Naive thymus-derived CD4-positive, alpha-beta T cell (primary cell): ENCODE measurements at regions not wholly inside any gene's neighbourhood (a gene's known extent, or its start where the extent isn't known, plus 50 kb on each side); places are given as distances from the start of the nearest gene placed in this dataset.
"Not testable (repeated sequence)": the region's sequence is repeated elsewhere in the genome, so short reads cannot be mapped to it uniquely, and the experiment has no call there.

Experiments
- ATAC-seq: fragments of 150-1000 bp; cut with Tn5 transposase; 2 replicates; pipeline ENCODE4 v1.10.0; 2021; ENCODE audit warnings: mild to moderate bottlenecking, moderate library complexity
- CTCF ChIA-PET: fragments of 350-600 bp; sonication (Branson Sonifier 250); formaldehyde crosslinking; loops from one replicate; lab custom pipeline; 2021; ENCODE audit warnings: antibody characterized with exemption; lab: Charles Lee
- POLR2A ChIA-PET: fragments of 350-600 bp; sonication (Branson Sonifier 250); formaldehyde crosslinking; loops from one replicate; lab custom pipeline; 2021; ENCODE audit warnings: antibody characterized with exemption, inconsistent platforms; lab: Charles Lee
- DNase-seq, 9 donors: peaks; one replicate each; pipeline versions ENCODE4 v3.0.0 to v3.0.0-alpha.2; 2020 to 2022; ENCODE audit warnings: mixed read lengths in 1 of 9
- H3K27ac ChIP-seq: one replicate; pipeline ENCODE4 v1.7.0; 2013; ENCODE audit warnings: mild to moderate bottlenecking, low read depth, low read length, moderate library complexity
- H3K27me3 ChIP-seq, 2 donors: one replicate each; pipeline ENCODE4 v1.7.0; 2013; ENCODE audit warnings: low read length in 2 of 2, mild to moderate bottlenecking in 2 of 2, moderate library complexity in 2 of 2; ENCODE audit not compliant: control insufficient read depth in 2 of 2, insufficient read depth in 2 of 2
- H3K36me3 ChIP-seq, 3 experiments: 1 replicate in 2 of 3; 2 replicates in 1 of 3; pipeline ENCODE4 v1.7.0; 2013; ENCODE audit warnings: low read length in 3 of 3, mild to moderate bottlenecking in 3 of 3, moderate library complexity in 1 of 3; ENCODE audit not compliant: insufficient read depth in 3 of 3, control insufficient read depth in 2 of 3
- H3K4me1 ChIP-seq, 2 donors: one replicate each; pipeline ENCODE4 v1.7.0; 2013; ENCODE audit warnings: low read length in 2 of 2, mild to moderate bottlenecking in 2 of 2, moderate library complexity in 1 of 2; ENCODE audit not compliant: control insufficient read depth in 2 of 2, insufficient read depth in 2 of 2
- H3K4me3 ChIP-seq: 2 replicates; pipeline ENCODE4 v1.7.0; 2013; ENCODE audit warnings: mild to moderate bottlenecking, low read length
- H3K9me3 ChIP-seq, 3 experiments: 1 replicate in 2 of 3; 2 replicates in 1 of 3; pipeline ENCODE4 v1.7.0; 2013; ENCODE audit warnings: low read length in 3 of 3; ENCODE audit not compliant: control insufficient read depth in 2 of 3
- H3K27ac Mint-ChIP-seq, 9 donors: one replicate each; pipeline ENCODE4 v1.8.0; 2020 to 2022; ENCODE audit warnings: mixed read lengths in 9 of 9, mild to moderate bottlenecking in 8 of 9, moderate library complexity in 5 of 9, inconsistent platforms in 2 of 9
- H3K27me3 Mint-ChIP-seq, 5 donors: one replicate each; pipeline ENCODE4 v1.8.0; 2021 to 2022; ENCODE audit warnings: mixed read lengths in 5 of 5, mild to moderate bottlenecking in 1 of 5
- H3K36me3 Mint-ChIP-seq, 5 donors: one replicate each; pipeline ENCODE4 v1.8.0; 2020 to 2022; ENCODE audit warnings: mixed read lengths in 5 of 5, mild to moderate bottlenecking in 3 of 5, inconsistent platforms in 1 of 5
- H3K4me1 Mint-ChIP-seq, 7 donors: one replicate each; pipeline ENCODE4 v1.8.0; 2020 to 2022; ENCODE audit warnings: mixed read lengths in 7 of 7, mild to moderate bottlenecking in 3 of 7, inconsistent platforms in 1 of 7
- H3K4me3 Mint-ChIP-seq, 10 donors: one replicate each; pipeline ENCODE4 v1.8.0; 2020 to 2022; ENCODE audit warnings: mild to moderate bottlenecking in 10 of 10, mixed read lengths in 10 of 10, moderate library complexity in 6 of 10, inconsistent platforms in 2 of 10
- H3K9me3 Mint-ChIP-seq, 11 donors: one replicate each; pipeline ENCODE4 v1.8.0; 2020 to 2022; ENCODE audit warnings: mixed read lengths in 11 of 11, mild to moderate bottlenecking in 4 of 11, inconsistent platforms in 1 of 11, moderate library complexity in 1 of 11
- intact Hi-C, 2 donors: fragments of 100-400 bp; cut with micrococcal nuclease; formaldehyde crosslinking; loops; one replicate each; pipeline ENCODE4 v1.15.1; 2023

GRCh38 chr1:5610432-5610831, 381.8 kb downstream of the NPHP4 start:
- H3K27me3 Mint-ChIP-seq = peaks cover 18 to 55% (median 31%) of the 10 kb centered on the region in 5 donors
- H3K27ac ChIP-seq = no peak overlapping the region
- H3K9me3 ChIP-seq = no peaks in the 10 kb centered on the region
- H3K27ac Mint-ChIP-seq = no peak overlapping the region
- H3K36me3 Mint-ChIP-seq = peaks cover 0 to 4% (median 0%) of the 10 kb centered on the region in 5 donors
- ChIA-PET POLR2A (no interaction called here), CTCF (no interaction called here)
- no peak for ATAC-seq
- no peaks in the 10 kb centered on the region for H3K4me1 Mint-ChIP-seq
- H3K4me3 ChIP-seq = no peak overlapping the region
- intact Hi-C loops = no loop called here
- H3K4me3 Mint-ChIP-seq = no peak overlapping the region
- no peaks in the 10 kb centered on the region for H3K27me3 ChIP-seq
- no peaks in the 10 kb centered on the region for H3K36me3 ChIP-seq
- no peak for DNase-seq
- no peaks in the 10 kb centered on the region for H3K4me1 ChIP-seq
- H3K9me3 Mint-ChIP-seq = peaks cover 0 to 17% (median 6%) of the 10 kb centered on the region in 11 donors

- Mint-ChIP-seq H3K9me3 (peaks cover 0 to 10% (median 2%) of the 10 kb centered on the region in 11 donors), H3K36me3 (peaks cover 0 to 5% (median 0%) of the 10 kb centered on the region in 5 donors), H3K4me3 (no peak overlapping the region), H3K27ac (peak overlapping the region in 1 of 9 donors; percentile 37), H3K4me1 (peaks cover 0 to 9% (median 0%) of the 10 kb centered on the region in 7 donors), H3K27me3 (peaks cover 5 to 51% (median 15%) of the 10 kb centered on the region in 5 donors)
- intact Hi-C loops = loop anchor here in 1 of 2 donors (10.0 kb wide), 1 partner anchor 949 kb away; the partner anchor contains the start of gene AJAP1
- Histone ChIP-seq H3K27me3 (no peaks in the 10 kb centered on the region), H3K27ac (no peak overlapping the region), H3K4me3 (no peak overlapping the region), H3K9me3 (no peaks in the 10 kb centered on the region), H3K4me1 (no peaks in the 10 kb centered on the region), H3K36me3 (no peaks in the 10 kb centered on the region)
- ChIA-PET CTCF (no interaction called here), POLR2A (no interaction called here)
- no peak for ATAC-seq
- DNase-seq = no peak
These were observed 388.7 kb downstream of the NPHP4 start for GRCh38 chr1:5603353-5604104.

GRCh38 chr1:5602718-5603117, 389.5 kb downstream of the NPHP4 start:
- H3K36me3 Mint-ChIP-seq = not testable (repeated sequence)

GRCh38 chr1:5601516-5601915, 390.7 kb downstream of the NPHP4 start:
- Histone ChIP-seq H3K27me3 (no peaks in the 10 kb centered on the region), H3K36me3 (no peaks in the 10 kb centered on the region), H3K4me3 (no peak overlapping the region), H3K4me1 (no peaks in the 10 kb centered on the region), H3K9me3 (no peaks in the 10 kb centered on the region), H3K27ac (no peak overlapping the region)
- Mint-ChIP-seq H3K36me3 (peaks cover 0 to 5% (median 0%) of the 10 kb centered on the region in 5 donors), H3K27ac (no peak overlapping the region), H3K27me3 (peaks cover 3 to 45% (median 15%) of the 10 kb centered on the region in 5 donors), H3K4me1 (peaks cover 0 to 9% (median 0%) of the 10 kb centered on the region in 7 donors), H3K4me3 (no peak overlapping the region), H3K9me3 (peaks cover 0 to 10% (median 2%) of the 10 kb centered on the region in 11 donors)
- ChIA-PET CTCF (no interaction called here), POLR2A (no interaction called here)
- intact Hi-C loops = loop anchor here in 1 of 2 donors (10.0 kb wide), 1 partner anchor 947 kb away; the partner anchor contains the start of gene AJAP1
- DNase-seq (no peak), ATAC-seq (no peak)

More at GRCh38 chr1:5602718-5603117, 389.5 kb downstream of the NPHP4 start:
- H3K36me3 ChIP-seq, H3K27me3 ChIP-seq, H3K4me3 Mint-ChIP-seq, ATAC-seq, H3K9me3 ChIP-seq, H3K27ac ChIP-seq, H3K4me1 Mint-ChIP-seq, POLR2A ChIA-PET, CTCF ChIA-PET, H3K4me3 ChIP-seq, H3K27ac Mint-ChIP-seq, DNase-seq, H3K4me1 ChIP-seq: not testable (repeated sequence)
- intact Hi-C loops = loop anchor here in 1 of 2 donors (10.0 kb wide), 1 partner anchor 948 kb away; the partner anchor contains the start of gene AJAP1
- peaks cover 5 to 45% (median 15%) of the 10 kb centered on the region in 5 donors for H3K27me3 Mint-ChIP-seq
- H3K9me3 Mint-ChIP-seq = peaks cover 0 to 10% (median 2%) of the 10 kb centered on the region in 11 donors

GRCh38 chr1:5599541-5599940, 392.7 kb downstream of the NPHP4 start:
- H3K27ac Mint-ChIP-seq = peak overlapping the region in 1 of 9 donors; percentile 18
- ATAC-seq (no peak), DNase-seq (peak in 1 of 9 donors; percentile 9)
- POLR2A ChIA-PET = no interaction called here
- peaks cover 0 to 54% (median 18%) of the 10 kb centered on the region in 5 donors for H3K27me3 Mint-ChIP-seq
- Histone ChIP-seq H3K27me3 (no peaks in the 10 kb centered on the region), H3K4me3 (no peak overlapping the region), H3K36me3 (no peaks in the 10 kb centered on the region), H3K9me3 (no peaks in the 10 kb centered on the region), H3K4me1 (no peaks in the 10 kb centered on the region), H3K27ac (no peak overlapping the region)
- peaks cover 0 to 5% (median 0%) of the 10 kb centered on the region in 5 donors for H3K36me3 Mint-ChIP-seq
- CTCF ChIA-PET = no interaction called here
- intact Hi-C loops = loop anchor here in 1 of 2 donors (2.0 kb wide), 1 partner anchor 313 kb away; no protein-coding TSS in a partner anchor
- H3K9me3 Mint-ChIP-seq = peaks cover 0 to 10% (median 2%) of the 10 kb centered on the region in 11 donors
- H3K4me3 Mint-ChIP-seq = no peak overlapping the region
- H3K4me1 Mint-ChIP-seq = peaks cover 0 to 8% (median 0%) of the 10 kb centered on the region in 7 donors

- Mint-ChIP-seq H3K4me3 (no peak overlapping the region), H3K36me3 (peaks cover 0 to under 1% (median 0%) of the 10 kb centered on the region in 5 donors), H3K27me3 (peaks cover 0 to 54% (median 13%) of the 10 kb centered on the region in 5 donors), H3K27ac (no peak overlapping the region), H3K4me1 (peaks cover 0 to 3% (median 0%) of the 10 kb centered on the region in 7 donors), H3K9me3 (peaks cover 0 to 5% (median 0%) of the 10 kb centered on the region in 11 donors)
- peak in 1 of 9 donors; percentile 8 for DNase-seq
- Histone ChIP-seq H3K9me3 (no peaks in the 10 kb centered on the region), H3K4me3 (no peak overlapping the region), H3K27me3 (no peaks in the 10 kb centered on the region), H3K27ac (no peak overlapping the region), H3K36me3 (no peaks in the 10 kb centered on the region), H3K4me1 (no peaks in the 10 kb centered on the region)
- no peak for ATAC-seq
- CTCF ChIA-PET = no interaction called here
- intact Hi-C loops = loop anchor here in 1 of 2 donors (2.0 kb wide), 1 partner anchor 312 kb away; no protein-coding TSS in a partner anchor
- POLR2A ChIA-PET = no interaction called here
These were observed 393.3 kb downstream of the NPHP4 start for GRCh38 chr1:5598824-5599395.
